ENCODE measurements at regions not wholly inside any gene's neighbourhood (a gene's known extent, or its start where the extent isn't known, plus 50 kb on each side); places are given as distances from the start of the nearest gene placed in this dataset.

- TF ChIP-seq CTCF (IDR thresholded peaks at IDR 0.05; ENCODE audit: low read depth, low read length) (no peak), EZH2phosphoT487 (IDR thresholded peaks at IDR 0.05; ENCODE audit: low read depth) (no peak)
Measured at GRCh38 chrX:33333271-33333670, 121.9 kb upstream of the DMD start.

Measured in OCI-LY3 (cell line).